Uterus (tissue), 2 donors: ENCODE measurements at regions not wholly inside any gene's neighbourhood (a gene's known extent, or its start where the extent isn't known, plus 50 kb on each side); places are given as distances from the start of the nearest gene placed in this dataset.

Source experiments
- POLR2A ChIP-seq, 2 donors: fragments of 450-650 bp; IDR thresholded peaks; one replicate each; pipeline ENCODE4 v1.6.1; 2016; ENCODE audit warnings: antibody characterized with exemption in 2 of 2, mild to moderate bottlenecking in 1 of 2, moderate library complexity in 1 of 2
- TF ChIP-seq, protein P1 (sequence below), 4 experiments: fragments of 200-600 bp in 2 of 4; fragments of 450-650 bp in 2 of 4; sonication (generic) in 2 of 4; IDR thresholded peaks; one replicate each; pipeline ENCODE4 v1.5.1; 2016 to 2019; ENCODE audit warnings: antibody characterized with exemption in 4 of 4, mild to moderate bottlenecking in 2 of 4, moderate library complexity in 1 of 4

DNA sequence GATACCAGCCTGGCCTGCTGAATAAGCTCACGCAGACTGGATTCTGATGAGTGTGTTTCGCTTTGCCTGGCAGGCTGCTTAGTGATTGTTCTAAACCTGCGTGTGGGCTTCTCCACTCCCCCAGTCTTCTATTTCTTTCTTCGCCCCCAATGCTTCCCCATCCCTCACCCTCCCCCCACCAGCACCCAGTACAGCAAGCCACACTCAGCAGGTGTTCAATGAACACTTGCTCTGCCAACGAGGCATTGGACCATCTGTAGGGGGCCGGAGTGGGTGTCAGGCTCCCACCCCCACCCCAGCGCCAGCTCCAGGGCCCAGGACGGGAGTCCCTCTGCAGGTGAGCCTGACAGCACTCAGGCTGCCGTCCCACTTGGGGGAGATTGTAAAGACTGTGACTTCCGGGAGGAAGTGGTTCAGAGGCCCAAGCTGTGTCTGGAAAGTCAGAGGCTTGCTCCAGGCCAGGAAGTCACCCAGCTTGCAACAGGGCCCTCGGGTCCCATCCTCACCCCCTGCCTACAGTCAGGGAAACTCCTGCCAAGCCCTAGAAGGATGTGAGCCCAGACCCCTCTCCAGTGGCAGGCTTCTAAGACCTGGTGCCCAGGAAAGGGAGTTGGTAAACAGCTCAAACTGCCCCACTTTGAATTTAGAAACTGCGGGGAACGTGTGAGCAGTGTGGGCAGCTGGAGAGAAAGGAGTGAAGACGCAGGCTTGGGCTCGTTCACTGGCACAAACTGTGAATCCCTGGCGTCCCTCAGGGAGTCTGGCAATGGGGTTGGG, 66.3 kb upstream of the PRDM11 start:
- TF ChIP-seq, protein P1, sequence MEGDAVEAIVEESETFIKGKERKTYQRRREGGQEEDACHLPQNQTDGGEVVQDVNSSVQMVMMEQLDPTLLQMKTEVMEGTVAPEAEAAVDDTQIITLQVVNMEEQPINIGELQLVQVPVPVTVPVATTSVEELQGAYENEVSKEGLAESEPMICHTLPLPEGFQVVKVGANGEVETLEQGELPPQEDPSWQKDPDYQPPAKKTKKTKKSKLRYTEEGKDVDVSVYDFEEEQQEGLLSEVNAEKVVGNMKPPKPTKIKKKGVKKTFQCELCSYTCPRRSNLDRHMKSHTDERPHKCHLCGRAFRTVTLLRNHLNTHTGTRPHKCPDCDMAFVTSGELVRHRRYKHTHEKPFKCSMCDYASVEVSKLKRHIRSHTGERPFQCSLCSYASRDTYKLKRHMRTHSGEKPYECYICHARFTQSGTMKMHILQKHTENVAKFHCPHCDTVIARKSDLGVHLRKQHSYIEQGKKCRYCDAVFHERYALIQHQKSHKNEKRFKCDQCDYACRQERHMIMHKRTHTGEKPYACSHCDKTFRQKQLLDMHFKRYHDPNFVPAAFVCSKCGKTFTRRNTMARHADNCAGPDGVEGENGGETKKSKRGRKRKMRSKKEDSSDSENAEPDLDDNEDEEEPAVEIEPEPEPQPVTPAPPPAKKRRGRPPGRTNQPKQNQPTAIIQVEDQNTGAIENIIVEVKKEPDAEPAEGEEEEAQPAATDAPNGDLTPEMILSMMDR (IDR thresholded peaks at IDR 0.05): no peak
- no peak for TF ChIP-seq POLR2A (IDR thresholded peaks at IDR 0.05)
